ENCODE measurements at regions not wholly inside any gene's neighbourhood (a gene's known extent, or its start where the extent isn't known, plus 50 kb on each side); places are given as distances from the start of the nearest gene placed in this dataset.
"Not testable (repeated sequence)": the region's sequence is repeated elsewhere in the genome, so short reads cannot be mapped to it uniquely, and the experiment has no call there.

GRCh38 chr22:10766320-10766719 is 4761.7 kb upstream of the OR11H1 start:
- TF ChIP-seq CTCF (IDR thresholded peaks at IDR 0.05); NFIC (IDR thresholded peaks at IDR 0.05; ENCODE audit: borderline replicate concordance); FOXM1 (IDR thresholded peaks at IDR 0.05; ENCODE audit: low read depth); IRF3 (IDR thresholded peaks at IDR 0.05; ENCODE audit: low read depth, low read length); EZH2phosphoT487 (IDR thresholded peaks at IDR 0.05; ENCODE audit: borderline replicate concordance, low read depth): not testable (repeated sequence)

All from SK-N-SH (cell line).